ENCODE measurements at regions not wholly inside any gene's neighbourhood (a gene's known extent, or its start where the extent isn't known, plus 50 kb on each side); places are given as distances from the start of the nearest gene placed in this dataset.

- Histone ChIP-seq H3K9me3 (ENCODE audit: insufficient read depth, low read length) (no peaks in the 10 kb centered on the region), H2AFZ (ENCODE audit: low read depth, low read length, severe bottlenecking) (no peak overlapping the region), H3K9me2 (replicated peaks; ENCODE audit: insufficient read depth, low read length) (no peaks in the 10 kb centered on the region), H3K9ac (ENCODE audit: low read length) (no peak overlapping the region), H3F3A (ENCODE audit: insufficient read depth) (no peaks in the 10 kb centered on the region), H4K20me1 (ENCODE audit: low read depth, low read length) (no peaks in the 10 kb centered on the region), H3K27ac (ENCODE audit: low read depth, low read length) (no peak overlapping the region), H3K79me2 (ENCODE audit: insufficient read depth, low read length) (no peaks in the 10 kb centered on the region), H3K36me3 (ENCODE audit: low read length) (no peaks in the 10 kb centered on the region), H3K4me3 (ENCODE audit: insufficient read depth, low read length, poor library complexity, severe bottlenecking) (no peak overlapping the region), H3K4me2 (ENCODE audit: low read depth, low read length, poor library complexity, severe bottlenecking) (no peak overlapping the region), H3K27me3 (ENCODE audit: low read length) (no peaks in the 10 kb centered on the region)
- TF ChIP-seq EZH2phosphoT487 (conservative IDR thresholded peaks at IDR 0.05; ENCODE audit: low read length) = no peak
- TF ChIP-seq CTCF (IDR thresholded peaks at IDR 0.05; ENCODE audit: insufficient read depth, low read length, poor library complexity, severe bottlenecking) = no peak
These were observed 313.4 kb downstream of the ETNK1 start for GRCh38 chr12:22938323-22938722.

GRCh38 chr12:22951206-22951605 is 326.2 kb downstream of the ETNK1 start:
- Histone ChIP-seq H3K36me3 (ENCODE audit: low read length) (no peaks in the 10 kb centered on the region), H2AFZ (ENCODE audit: low read depth, low read length, severe bottlenecking) (no peak overlapping the region), H3K9ac (ENCODE audit: low read length) (no peak overlapping the region)

GRCh38 chr12:22956690-22957089 is 331.7 kb downstream of the ETNK1 start:
- Histone ChIP-seq H4K20me1 (ENCODE audit: low read depth, low read length) (no peaks in the 10 kb centered on the region), H3K9ac (ENCODE audit: low read length) (no peak overlapping the region), H3K36me3 (ENCODE audit: low read length) (no peaks in the 10 kb centered on the region), H3K9me3 (ENCODE audit: insufficient read depth, low read length) (no peaks in the 10 kb centered on the region), H2AFZ (ENCODE audit: low read depth, low read length, severe bottlenecking) (no peak overlapping the region), H3K4me3 (ENCODE audit: insufficient read depth, low read length, poor library complexity, severe bottlenecking) (no peak overlapping the region), H3K27ac (ENCODE audit: low read depth, low read length) (no peak overlapping the region), H3K27me3 (ENCODE audit: low read length) (no peaks in the 10 kb centered on the region), H3F3A (ENCODE audit: insufficient read depth) (no peaks in the 10 kb centered on the region), H3K4me2 (ENCODE audit: low read depth, low read length, poor library complexity, severe bottlenecking) (no peak overlapping the region), H3K79me2 (ENCODE audit: insufficient read depth, low read length) (no peaks in the 10 kb centered on the region), H3K9me2 (replicated peaks; ENCODE audit: insufficient read depth, low read length) (no peaks in the 10 kb centered on the region)
- TF ChIP-seq CTCF (IDR thresholded peaks at IDR 0.05; ENCODE audit: insufficient read depth, low read length, poor library complexity, severe bottlenecking) (no peak), EZH2phosphoT487 (conservative IDR thresholded peaks at IDR 0.05; ENCODE audit: low read length) (no peak)

More at GRCh38 chr12:22951206-22951605, 326.2 kb downstream of the ETNK1 start:
- H3K4me2 ChIP-seq (ENCODE audit: low read depth, low read length, poor library complexity, severe bottlenecking) = no peak overlapping the region
- H3K4me3 ChIP-seq (ENCODE audit: insufficient read depth, low read length, poor library complexity, severe bottlenecking) = no peak overlapping the region
- no peaks in the 10 kb centered on the region for H3K9me2 ChIP-seq (replicated peaks; ENCODE audit: insufficient read depth, low read length)
- no peaks in the 10 kb centered on the region for H3K79me2 ChIP-seq (ENCODE audit: insufficient read depth, low read length)
- no peaks in the 10 kb centered on the region for H3K27me3 ChIP-seq (ENCODE audit: low read length)
- no peak overlapping the region for H3K27ac ChIP-seq (ENCODE audit: low read depth, low read length)
- no peaks in the 10 kb centered on the region for H4K20me1 ChIP-seq (ENCODE audit: low read depth, low read length)
- no peaks in the 10 kb centered on the region for H3F3A ChIP-seq (ENCODE audit: insufficient read depth)
- no peak for TF ChIP-seq CTCF (IDR thresholded peaks at IDR 0.05; ENCODE audit: insufficient read depth, low read length, poor library complexity, severe bottlenecking)
- TF ChIP-seq EZH2phosphoT487 (conservative IDR thresholded peaks at IDR 0.05; ENCODE audit: low read length) = no peak
- H3K9me3 ChIP-seq (ENCODE audit: insufficient read depth, low read length) = no peaks in the 10 kb centered on the region
